Right renal cortex interstitium (tissue), 3 donors: ENCODE measurements at regions not wholly inside any gene's neighbourhood (a gene's known extent, or its start where the extent isn't known, plus 50 kb on each side); places are given as distances from the start of the nearest gene placed in this dataset.
"Not testable (repeated sequence)": the region's sequence is repeated elsewhere in the genome, so short reads cannot be mapped to it uniquely, and the experiment has no call there.

Experiments
- DNase-seq, 3 donors: peaks; one replicate each; pipeline ENCODE4 v3.0.0-alpha.2; 2013; ENCODE audit warnings: low read depth in 3 of 3, low spot score in 2 of 3

DNA sequence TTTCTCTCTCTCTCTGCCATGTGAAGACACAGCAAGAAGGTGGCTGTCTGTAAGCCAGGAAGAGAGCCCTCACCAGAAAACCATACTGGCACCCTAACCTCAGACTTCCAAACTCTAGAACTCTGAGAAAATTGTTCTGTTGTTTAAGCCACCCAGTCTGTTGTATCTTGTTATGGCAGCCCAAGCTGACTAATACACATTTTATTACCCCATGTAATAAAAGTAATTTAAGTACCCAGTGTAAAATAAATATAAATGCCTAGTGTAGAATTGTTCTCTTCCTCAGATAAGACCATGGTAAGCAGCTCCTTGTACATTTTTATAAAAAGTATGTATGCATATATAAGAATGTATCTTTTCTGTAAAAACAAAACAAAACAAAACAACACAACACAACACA, 119.7 kb downstream of the DTL start:
- no peak for DNase-seq

DNA sequence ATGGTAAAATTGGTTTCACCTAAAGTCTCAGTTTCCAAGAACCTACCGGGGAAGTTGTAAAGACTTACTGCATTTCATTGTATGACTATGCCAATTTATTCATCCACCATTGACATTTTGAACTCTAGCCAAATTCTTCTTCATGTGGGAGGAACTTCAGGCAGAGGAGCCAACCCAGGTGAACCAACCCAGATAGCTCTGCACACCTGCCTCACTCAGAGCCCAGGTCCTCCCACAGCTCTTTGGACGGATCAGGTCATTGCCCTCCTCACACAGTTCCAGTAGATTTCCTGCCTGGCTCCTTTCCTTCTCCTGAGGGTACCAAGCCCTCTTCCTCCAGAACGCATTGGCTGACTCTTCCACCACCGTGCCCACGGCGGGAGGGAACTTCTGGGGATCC, 121.7 kb downstream of the DTL start:
- no peak for DNase-seq

DNA sequence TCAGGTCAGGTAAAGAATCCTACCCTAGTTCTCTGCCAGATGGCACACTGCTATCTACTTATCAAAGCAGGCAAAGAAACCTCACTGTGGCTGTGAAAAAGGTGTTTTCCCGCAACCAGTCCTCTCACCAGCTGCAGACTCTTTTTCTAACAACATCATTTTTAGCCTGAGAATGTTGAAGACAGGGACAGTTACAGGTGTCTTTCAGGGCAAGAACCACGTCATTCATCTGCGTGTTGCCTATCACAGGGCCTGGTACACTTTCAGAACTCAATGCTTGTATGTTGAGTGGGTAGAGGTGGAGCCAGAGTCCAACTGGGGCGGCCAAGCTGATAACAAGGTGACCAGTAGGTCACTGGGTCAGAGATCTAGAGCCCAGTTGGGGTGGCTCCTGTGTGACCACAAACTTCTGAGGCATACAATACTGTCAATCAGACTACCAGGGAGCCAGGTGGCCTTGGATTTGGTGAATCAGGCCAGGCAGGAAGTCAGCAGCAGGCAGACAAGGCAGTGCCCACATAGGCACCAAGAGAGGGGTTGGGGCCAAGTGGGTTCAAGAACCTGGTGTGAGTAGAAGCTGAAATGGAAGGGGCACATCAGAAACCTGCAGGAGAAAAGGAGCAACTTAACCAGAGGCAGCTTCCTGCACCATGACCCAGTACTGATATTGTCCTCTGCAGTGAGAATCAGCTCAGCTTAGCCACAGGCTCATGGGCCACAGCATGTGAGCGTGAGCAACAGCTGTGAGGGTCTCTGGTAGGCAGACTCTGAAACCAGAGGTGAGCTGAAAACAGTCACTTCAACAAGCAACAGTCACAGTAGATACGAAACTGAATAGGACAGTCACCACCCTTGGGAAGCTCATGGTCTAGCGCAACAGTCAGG, 123.6 kb downstream of the DTL start:
- DNase-seq = no peak

DNA sequence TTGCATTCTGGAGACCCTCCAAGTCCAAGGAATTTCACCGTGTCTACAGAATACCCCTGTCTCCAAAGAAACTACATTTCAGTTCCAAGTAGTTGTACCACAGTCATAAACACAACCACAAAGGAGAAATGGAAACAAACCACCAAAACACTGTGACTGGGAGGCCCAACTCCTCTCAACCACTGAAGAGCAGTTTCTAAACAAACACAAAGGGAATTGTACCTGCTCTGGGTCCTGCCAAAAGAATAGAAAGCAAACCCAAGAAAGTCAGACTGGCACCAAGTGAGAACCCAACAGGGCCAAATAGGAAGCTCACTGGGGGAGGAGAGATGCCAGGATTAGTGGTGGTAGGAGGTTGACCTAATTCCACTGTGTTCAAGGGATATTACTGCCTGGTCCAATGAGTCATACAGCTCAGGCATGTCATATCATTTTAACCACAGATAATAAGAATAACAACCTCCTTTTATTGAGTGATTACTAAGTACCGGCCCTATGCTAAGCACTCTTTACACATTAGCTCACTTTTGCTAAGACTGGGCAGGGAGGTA, 123.9 kb upstream of the PPP2R5A start:
- DNase-seq = no peak

DNA sequence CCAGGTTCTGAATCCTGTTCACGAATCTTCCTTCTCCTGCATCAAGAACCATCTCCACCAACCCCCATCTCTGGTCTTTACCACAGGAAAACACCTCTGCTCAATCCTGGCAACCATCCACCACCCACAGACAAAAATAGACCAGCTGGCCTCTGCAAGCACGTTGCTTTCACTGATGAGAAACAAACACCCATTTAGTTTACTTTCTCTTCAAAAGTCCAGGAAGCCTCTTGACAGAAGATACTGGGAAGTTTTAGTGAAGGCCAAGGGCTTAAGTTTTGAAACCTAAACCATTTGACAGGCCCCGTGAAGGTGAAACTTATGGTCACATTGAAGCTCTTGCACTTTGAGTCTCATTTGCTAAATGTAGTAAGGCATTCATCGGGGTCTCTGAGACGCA, 122.6 kb upstream of the PPP2R5A start:
- no peak for DNase-seq

DNA sequence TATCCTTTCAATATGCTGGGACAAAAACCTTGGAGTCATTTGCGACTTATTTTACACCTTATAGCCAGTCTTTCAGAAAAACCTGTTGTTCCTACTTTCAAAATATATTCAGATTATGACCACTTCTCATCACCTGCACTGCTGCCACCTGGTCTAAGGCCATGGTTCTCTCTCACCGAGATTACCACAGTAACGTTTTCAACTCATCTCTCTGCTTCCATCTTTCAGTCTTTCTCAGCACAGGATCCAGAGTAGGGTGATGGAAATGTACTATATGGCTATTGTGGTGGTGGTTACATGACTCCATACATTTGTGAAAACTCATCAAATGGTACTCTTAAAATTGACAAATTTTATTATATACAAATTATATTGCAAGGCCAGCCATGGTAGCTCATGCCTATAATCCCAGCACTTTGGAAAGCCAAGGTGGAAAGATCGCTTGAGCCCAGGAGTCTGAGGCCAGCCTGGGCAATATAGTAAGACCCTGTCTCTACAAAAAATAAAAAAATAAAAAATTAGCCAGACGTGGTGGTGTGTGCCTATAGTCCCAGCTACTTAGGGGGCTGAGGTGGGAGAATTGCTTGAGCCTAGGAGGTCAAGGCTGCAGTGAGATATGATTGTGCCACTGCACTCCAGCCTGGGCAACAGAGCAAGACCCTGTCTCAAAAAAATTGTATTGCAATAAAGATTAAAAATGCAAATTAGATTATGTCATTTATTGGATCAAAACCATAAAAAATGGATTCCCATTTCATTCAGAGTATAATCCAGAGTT, 120.9 kb upstream of the PPP2R5A start:
- no peak for DNase-seq

DNA sequence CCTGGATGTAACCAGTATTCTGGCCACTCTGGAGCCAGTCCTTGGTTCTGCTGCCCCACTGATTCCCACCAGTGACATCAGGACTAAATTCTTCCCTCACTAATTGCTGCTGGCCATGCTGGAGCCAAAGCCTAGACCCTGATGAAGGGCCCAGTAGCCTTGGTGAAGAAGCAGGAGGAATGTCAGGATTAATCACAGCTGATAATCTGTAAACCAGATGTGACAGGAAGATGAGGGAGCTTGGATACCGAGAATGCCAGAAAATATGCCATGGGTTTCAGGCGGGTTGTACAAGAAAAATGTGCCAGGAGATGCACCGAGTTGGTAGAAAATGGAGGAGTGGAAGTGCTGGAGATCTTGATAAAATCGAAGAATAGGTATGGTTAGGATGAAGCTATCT, 119.0 kb upstream of the PPP2R5A start:
- DNase-seq = no peak

DNA sequence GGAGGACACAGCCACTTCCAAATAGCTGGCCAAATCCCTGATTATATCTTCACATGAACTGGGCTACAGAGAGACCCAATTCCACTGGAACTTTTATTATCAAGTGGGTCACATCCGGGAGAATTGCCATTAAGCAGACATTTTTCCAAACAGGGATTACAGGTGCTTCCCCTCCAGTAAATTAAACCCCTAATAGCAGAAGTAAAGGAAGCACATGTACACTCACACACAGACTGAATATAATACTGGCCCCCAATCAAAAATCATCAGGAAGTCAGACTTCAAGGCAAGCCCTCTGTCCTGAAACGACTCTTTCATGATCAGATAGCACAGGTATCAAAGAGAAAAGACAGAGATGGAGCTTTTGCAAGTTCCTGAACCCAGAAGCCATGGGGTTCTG, 118.6 kb upstream of the PPP2R5A start:
- DNase-seq = no peak

DNA sequence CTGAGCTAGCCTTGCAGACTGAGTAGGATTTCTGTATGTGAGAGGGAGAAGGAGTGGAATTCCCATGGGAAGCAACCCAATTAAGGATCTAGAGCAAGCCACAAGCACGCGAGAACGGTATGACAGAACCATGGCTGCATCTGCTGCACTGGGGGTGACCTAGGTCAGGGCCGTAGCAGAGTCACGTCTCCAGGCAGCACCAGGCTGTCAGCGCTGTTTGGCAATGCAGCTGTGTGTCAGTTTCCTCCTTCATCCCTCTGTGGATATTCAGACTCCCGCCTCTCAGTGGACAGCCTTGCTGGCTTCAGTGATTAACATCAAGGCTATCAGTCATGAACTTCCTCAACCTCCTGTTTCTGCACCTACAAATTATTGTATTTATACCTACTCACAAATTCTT, 118.1 kb upstream of the PPP2R5A start:
- no peak for DNase-seq

DNA sequence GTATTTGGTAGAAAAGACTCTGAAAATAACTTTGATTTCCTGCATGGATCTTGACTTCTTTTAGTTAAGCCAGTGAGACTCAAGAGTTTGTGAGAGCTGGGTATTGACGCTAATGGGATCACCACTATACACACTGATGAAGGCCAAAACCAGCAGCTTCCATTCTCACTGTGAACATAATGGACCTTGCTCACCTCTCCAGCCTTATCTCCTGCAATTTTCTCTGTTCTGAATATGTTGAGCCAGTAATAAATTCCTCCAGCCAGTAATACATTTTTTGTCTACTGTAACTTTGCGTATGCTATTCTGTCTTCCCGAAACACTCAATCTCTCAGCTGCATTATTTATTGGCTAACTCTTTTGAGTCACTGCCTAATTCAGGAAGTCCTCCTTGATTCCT, 111.6 kb upstream of the PPP2R5A start:
- no peak for DNase-seq

DNA sequence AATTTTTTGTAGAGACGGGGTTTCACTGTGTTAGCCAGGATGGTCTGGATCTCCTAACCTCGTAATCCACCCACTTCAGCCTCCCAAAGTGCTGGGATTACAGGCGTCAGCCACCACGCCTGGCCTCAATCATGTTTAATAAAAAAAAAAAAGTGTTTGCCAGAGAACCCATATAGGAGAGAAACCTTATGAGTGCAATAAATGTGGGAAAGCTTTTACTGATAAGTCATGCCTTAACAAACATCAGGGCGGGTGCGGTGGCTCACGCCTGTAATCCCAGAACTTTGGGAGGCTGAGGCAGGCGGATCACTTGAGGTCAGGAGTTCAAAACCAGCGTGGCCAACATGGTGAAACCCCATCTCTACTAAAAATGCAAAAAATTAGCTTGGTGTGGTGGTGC, 110.9 kb upstream of the PPP2R5A start:
- not testable (repeated sequence) for DNase-seq

DNA sequence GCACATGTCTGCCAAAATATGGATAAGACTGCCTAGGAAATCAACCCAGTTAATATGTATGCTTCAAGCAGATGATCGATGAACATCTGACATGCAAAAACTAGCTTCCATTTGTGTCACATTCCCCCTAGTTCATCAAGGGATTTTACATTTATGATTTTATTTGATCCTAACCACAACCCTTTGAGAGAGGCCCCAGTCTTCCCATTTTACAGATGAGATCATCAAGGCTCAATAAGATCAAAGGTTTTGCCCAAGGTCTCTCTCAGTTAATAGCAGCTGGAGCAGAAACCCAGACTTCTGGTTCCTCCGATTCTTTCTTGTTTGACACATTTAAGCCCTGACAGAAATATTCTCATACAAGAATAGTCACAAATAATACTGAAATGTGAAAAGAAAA, 107.7 kb upstream of the PPP2R5A start:
- DNase-seq = no peak

DNA sequence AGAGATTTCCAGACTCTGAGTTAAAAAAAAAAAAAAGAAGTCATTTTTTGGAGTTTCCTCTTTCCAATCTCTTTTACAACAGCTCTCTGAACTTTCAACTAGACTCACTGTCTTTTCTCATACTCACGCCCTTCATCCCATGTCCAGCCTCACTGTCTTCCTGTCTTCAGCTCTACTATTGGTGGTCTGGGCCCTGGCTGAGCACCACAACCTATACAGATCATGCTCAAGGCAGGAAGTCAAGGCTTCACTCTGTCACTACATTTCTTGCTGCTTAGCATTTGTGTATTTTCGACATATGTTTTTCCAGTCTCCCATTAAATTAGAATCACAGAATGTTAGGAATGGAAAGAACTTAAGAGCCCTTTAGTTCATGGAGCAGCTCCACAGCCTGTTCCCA, 106.4 kb upstream of the PPP2R5A start:
- no peak for DNase-seq

DNA sequence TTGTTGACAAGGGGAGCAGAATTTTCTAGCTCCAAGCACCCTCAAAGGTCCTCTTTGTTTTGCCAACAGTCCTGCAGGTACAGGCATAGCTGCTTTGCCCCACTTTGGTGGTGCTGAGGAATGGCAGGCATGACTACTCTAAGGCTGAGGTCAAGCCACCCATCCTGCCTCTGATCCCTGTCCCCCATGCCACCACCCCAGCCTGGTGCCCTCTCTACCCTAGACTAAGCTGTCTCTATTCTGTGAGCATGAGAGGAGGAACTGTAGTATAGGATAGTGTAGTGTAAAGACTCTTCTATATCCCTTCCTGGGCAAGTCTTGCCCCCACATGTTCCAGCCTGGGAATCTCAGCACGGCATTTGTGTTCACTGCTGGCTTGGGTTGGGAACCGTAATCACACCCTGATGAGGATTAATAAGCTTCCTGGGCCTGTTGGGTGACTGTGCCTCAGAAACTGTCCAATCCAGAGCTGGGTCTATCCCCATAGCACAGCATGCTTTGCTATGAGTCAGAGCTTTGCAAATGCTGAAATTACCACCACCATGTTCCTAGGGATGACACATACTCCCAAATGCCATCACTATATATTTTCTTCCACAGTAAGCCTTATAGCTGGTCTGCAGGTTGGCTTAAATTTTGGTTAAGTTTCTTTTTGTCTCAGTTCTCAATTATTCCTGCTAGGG, 105.7 kb upstream of the PPP2R5A start:
- no peak for DNase-seq

DNA sequence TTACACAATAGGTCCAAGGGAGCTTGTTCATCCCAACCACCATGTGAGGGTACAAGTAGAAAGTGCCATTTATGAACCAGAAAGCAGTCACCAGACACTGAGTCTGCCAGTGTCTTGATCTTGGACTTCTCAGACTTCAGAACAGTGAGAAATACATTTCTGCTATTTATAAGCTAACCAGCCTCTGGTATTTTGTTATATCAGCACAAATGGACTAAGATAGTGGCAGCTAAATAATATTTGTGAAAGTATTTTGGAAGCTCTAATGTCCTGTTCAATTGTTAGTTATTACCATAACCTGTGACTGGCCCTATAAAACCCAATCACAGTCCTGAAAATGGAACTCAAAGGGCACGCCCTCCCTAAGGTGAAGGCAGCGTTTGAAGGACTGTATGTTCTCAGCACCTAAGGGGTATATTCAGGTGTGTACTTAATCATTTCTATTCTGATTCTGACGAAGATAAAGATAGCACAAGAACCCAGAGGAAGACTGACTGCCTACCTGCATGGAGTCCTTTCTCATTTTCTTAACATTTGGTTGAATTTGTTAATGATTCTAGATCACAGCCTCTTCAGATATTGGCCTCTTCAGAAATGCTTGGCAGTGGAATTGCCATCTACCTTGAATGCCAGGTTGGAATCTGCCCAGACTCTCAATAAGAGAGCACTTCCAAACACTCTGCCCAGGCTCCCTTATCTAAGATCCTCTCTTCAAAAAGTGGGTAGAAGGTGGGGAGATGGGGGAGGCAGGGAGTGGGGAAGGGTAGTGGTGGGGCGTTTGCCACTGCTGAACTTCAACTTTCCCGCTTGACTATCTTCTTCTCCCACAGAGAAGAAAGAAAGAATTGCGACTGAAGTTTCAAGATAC, 104.0 kb upstream of the PPP2R5A start:
- no peak for DNase-seq

DNA sequence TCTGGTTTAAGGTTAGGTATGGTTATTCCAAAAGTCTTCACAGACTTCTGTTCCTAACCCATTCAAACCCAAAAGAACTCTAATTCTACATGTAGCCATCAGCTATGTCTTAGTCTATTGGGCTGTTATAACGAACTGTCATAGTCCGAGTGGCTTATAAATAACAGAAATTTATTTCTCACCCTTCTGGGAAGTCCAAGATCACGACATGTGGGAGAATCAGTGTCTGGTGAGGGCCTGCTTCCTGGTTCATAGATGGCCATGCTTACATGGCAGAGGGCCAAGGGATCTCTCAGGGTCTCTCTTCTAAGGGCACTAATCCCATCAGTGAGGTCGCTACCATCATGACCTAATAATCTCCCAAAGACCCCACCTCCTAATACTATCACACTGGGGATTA, 103.0 kb upstream of the PPP2R5A start:
- DNase-seq = no peak

DNA sequence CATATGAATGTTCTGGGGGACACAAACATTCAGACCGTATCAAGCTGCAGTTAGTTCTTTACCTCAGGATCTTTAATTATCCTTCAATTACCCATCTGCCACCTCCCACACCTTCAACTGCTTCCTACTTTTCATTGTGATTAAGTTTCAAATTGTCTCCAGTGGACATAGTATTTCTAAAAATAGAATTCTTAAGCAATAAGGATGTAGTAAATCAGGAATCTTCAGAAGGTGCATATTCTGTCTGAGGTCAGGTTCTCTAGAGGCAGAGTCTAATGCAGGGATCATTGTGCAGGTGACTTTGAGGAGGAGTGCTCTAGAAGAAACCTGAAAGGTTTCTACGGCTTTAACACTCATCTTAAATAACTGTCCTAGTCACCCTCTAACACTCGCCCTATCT, 102.6 kb upstream of the PPP2R5A start:
- DNase-seq = no peak

DNA sequence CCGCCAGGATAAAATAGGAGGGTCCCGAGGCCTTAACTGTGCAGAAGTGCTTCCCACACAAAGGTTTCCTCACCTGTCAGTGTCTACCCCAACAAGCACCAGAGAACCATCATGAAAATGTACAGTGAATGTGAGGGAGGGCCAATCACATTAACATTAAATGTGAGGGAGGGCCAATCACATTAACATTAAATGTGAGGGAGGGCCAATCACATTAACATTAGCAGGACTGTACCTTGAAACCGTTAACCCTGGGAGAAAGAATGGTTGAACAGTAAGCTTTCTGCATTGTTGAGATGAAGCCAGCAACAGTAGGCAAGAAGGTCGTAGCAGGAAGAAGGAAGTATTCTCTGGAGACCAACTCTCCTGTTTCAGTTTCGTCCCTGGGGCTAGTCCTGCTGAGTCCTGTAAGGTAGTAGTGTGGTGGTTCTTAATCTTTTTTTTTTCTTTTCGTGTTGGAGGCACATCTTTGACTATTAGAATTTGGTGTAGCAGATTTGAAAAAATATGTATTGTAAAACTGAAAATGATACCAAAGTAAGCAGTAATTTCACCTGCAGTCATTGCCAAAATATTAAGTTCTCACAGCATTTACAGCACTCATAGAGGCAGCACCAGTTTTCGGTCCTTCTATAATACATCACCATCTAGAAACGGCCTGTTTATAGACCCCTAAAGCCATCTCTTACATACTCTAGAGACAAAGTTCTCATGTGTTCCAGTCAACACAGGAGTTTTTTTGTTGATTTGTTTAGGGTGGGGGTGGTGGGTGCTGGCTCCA, 98.6 kb upstream of the PPP2R5A start:
- DNase-seq = no peak

DNA sequence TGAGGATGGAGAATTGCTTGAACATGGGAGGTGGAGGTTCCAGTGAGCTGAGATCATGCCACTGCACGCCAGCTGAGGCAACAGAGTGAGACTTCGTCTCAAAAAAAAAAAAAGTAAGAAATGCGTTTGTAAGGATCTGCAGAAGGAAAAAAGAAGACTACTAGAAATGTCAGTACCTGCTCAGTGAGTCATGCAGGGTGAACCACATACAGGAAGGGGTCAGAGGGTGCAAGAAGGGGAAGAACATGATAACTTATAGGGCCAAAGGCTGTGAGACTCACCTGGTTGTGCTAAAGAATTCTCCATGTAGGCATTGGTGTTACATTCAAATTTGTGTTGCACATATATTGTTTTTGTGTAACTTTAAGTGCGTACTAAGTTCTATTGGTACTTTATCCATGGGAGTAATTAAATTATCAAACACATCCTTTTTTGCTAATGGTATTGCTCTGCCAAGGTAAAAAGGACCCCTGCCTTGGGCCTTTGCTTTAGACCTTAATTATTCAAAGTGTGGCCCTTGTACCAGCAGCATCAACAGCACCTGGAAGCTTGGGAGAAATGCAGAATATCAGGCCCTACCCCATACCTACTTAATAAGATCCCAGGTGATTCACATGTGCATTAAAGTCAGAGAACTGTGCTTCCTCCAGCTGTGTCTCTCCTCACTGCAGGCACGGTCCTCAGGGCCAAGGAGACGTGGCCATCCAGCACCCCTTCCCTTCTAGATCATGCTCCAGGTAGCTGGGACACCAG, 96.4 kb upstream of the PPP2R5A start:
- no peak for DNase-seq
